ENCODE measurements at regions not wholly inside any gene's neighbourhood (a gene's known extent, or its start where the extent isn't known, plus 50 kb on each side); places are given as distances from the start of the nearest gene placed in this dataset.

DNA sequence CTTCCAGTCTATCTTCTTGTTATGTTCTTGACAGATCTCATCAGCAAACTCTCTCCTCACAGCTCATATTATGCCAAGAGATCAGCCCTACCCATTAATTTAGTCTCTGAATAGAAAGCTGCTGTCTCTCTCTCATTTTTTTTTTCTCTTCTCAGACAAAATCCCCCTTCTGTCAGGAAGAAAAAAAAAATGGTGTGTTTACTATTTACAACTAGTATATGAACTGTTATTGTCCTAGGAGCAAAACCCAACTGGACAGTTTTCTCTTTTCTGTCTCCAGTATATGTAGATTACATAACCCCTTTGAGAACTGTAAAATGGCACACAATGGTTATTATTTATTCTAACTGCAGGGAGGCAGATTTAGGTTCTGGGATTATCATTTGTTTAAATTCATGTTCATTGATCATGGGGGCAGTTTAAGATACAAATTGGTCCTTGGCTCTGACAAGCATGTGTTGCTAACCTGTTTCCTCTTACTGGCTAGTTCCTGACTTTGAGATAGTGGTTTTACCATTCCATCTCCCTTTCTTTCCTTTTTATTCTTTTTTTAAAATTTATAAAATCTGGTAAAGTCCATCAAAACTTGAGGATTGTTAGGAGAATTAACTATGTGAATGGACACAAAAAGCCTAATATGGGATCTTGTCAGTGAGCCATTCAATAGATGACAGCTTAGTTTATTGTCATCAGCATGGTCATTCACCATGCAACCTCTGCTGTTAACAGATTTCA lies 210.0 kb upstream of the PAPPA start:
- TF ChIP-seq, protein P1, sequence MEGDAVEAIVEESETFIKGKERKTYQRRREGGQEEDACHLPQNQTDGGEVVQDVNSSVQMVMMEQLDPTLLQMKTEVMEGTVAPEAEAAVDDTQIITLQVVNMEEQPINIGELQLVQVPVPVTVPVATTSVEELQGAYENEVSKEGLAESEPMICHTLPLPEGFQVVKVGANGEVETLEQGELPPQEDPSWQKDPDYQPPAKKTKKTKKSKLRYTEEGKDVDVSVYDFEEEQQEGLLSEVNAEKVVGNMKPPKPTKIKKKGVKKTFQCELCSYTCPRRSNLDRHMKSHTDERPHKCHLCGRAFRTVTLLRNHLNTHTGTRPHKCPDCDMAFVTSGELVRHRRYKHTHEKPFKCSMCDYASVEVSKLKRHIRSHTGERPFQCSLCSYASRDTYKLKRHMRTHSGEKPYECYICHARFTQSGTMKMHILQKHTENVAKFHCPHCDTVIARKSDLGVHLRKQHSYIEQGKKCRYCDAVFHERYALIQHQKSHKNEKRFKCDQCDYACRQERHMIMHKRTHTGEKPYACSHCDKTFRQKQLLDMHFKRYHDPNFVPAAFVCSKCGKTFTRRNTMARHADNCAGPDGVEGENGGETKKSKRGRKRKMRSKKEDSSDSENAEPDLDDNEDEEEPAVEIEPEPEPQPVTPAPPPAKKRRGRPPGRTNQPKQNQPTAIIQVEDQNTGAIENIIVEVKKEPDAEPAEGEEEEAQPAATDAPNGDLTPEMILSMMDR (IDR thresholded peaks at IDR 0.05; ENCODE audit: borderline replicate concordance, insufficient read depth, low read depth, low read length) = no peak
- H3K4me3 ChIP-seq (ENCODE audit: low read depth, low read length) = no peak overlapping the region

DNA sequence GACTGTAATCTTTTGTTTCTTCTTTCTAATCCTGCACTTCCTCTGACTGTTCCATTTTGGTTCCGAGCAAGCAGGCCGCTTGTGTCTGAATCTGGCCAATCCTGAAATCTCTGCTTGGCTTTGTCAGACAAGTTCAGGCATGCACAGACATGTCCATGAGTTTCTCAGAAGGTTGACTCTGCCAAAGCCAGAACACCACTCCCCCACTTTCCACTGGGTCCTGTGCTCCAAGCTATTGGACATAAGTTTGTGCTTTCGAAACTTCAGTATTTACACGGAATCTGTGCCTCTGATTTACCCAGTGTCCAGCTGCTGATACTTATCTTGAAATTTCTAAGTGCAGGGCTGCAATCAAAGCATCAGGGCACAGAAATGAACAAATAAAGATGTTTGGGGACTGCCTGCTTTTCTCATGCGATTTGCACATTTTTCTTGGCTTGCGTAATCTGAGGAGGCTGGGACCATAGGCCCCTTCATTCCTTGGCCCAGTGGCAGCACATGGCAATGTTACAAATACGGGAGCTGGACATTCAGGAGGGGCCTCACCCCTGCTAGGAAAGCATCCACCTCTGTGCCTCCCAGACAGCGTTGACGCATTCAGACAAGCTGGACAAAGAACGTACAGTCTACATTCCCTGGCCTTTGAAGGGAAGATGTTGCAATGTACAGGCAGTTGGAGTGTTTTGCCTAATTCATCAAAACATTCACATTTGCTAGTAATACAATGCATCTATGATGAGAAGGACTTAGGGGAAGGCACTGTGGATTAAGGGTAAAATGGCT lies 209.2 kb upstream of the PAPPA start:
- no peak overlapping the region for H3K4me3 ChIP-seq (ENCODE audit: low read depth, low read length)
- TF ChIP-seq, protein P1 (IDR thresholded peaks at IDR 0.05; ENCODE audit: borderline replicate concordance, insufficient read depth, low read depth, low read length) = no peak

DNA sequence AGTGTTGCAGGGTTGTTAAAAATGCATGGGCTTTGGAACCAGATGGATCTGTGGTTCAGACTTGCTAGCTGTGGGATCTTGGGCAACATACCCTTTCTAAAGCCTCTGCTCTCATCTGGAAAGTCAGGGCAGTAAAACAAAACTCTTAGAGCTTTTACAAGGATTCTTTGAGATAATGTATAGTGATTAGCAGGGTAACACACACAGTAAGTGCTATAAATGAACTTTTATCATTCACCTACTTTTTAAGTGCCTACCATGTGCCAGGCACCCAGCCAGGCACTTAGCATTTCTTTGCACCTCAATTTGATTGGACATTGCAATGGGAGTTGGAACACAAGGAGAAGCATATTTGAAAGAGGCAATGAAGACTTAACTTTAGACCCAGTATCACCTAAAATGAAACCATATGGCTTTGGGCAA lies 208.6 kb upstream of the PAPPA start:
- H3K4me3 ChIP-seq (ENCODE audit: low read depth, low read length) = no peak overlapping the region
- TF ChIP-seq, protein P1 (IDR thresholded peaks at IDR 0.05; ENCODE audit: borderline replicate concordance, insufficient read depth, low read depth, low read length) = no peak

DNA sequence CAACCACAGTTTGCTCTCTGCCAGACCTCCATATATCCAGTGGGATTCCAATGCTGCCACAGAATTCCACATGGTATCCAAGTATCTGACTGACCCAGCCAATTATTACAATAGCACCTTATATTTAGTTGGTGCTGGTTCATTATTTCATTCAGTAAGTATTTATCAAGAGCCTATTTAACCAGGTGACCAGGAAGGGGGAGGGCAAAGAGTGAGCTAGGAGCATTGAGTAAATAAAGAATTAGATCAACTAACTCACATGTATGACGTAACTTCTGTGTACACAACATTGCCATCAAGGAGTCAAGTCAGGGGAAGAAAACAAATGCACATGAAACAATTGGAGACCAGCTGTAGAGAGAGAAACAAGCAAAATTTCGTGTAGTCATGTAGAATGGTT lies 207.1 kb upstream of the PAPPA start:
- TF ChIP-seq, protein P1 (IDR thresholded peaks at IDR 0.05; ENCODE audit: borderline replicate concordance, insufficient read depth, low read depth, low read length) = no peak
- no peak overlapping the region for H3K4me3 ChIP-seq (ENCODE audit: low read depth, low read length)

DNA sequence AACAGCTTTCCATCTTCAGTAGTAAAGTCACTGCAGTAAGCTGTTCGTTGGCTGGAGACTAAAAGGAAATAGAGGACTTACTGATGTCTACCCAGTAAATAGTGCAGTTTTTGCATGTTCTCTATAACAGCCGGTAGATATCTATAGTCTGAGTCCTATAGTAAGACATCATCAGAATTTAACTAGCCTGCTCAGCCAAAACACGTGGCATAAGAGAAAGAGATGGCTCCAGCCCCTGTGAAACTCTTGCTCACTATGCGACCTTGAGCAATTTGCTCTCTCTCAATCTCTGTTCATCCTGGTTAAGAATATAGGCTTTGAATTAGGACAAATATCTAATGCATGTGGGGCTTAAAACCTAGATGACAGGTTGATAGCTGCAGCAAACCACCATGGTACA lies 201.6 kb upstream of the PAPPA start:
- TF ChIP-seq, protein P1 (IDR thresholded peaks at IDR 0.05; ENCODE audit: borderline replicate concordance, insufficient read depth, low read depth, low read length) = no peak
- H3K4me3 ChIP-seq (ENCODE audit: low read depth, low read length) = no peak overlapping the region

DNA sequence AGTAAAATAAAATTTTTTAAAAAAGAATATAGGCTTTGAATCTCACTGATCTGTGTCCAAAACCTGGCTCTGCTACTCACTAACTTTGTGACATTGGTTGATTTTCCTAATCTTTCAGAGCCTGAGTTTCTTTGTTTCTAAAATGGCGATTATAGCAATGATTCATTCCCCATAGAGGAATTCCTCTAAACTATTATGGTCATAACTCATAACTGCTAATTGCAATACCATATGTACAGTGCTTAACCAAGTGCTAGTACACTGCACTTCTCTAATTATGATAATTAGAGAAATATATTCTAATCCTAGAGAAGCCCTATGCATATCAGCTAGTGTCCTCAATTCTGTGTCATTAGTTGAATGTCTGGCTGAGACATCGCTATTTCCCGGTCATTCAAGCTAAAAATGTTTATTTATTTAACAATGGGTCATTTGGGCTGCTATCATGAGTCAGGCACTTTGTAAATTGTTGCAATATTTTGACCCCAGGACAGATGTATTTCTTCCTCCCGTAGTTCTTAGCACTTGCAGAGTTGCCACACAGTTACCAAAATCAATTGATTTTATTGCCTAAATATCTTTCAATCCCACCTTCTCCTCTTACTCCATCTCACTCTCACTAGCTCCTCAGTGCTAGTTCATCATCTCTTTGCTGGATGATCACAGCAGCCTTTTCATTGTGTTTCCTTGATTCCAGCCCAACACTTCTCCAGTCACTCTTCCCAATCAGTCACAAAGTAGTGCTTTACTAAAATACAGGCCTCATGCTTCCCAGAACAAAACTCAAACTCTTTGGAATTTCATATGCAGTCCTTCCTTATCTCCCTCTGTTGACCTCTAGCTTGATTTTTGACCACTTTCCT lies 200.9 kb upstream of the PAPPA start:
- TF ChIP-seq, protein P1 (IDR thresholded peaks at IDR 0.05; ENCODE audit: borderline replicate concordance, insufficient read depth, low read depth, low read length) = no peak
- no peak overlapping the region for H3K4me3 ChIP-seq (ENCODE audit: low read depth, low read length)
